Transverse colon (tissue), 4 donors: ENCODE measurements at regions not wholly inside any gene's neighbourhood (a gene's known extent, or its start where the extent isn't known, plus 50 kb on each side); places are given as distances from the start of the nearest gene placed in this dataset.

ENCODE experiments used
- CTCF ChIP-seq, 5 experiments: fragments of 200-600 bp in 3 of 5; fragments of 450-650 bp in 2 of 5; sonication (generic) in 3 of 5; IDR thresholded peaks; 1 replicate in 2 of 5; 2 replicates in 3 of 5; pipeline ENCODE4 v1.5.1; 2016 to 2017; ENCODE audit warnings: antibody characterized with exemption in 5 of 5, inconsistent platforms in 3 of 5, mild to moderate bottlenecking in 2 of 5, moderate library complexity in 1 of 5
- EP300 ChIP-seq: sonication (generic); formaldehyde crosslinking; IDR thresholded peaks from one replicate; pipeline ENCODE4 v1.6.1; 2017; ENCODE audit warnings: antibody characterized with exemption, low read depth
- POLR2A ChIP-seq: fragments of 450-650 bp; IDR thresholded peaks from one replicate; pipeline ENCODE4 v1.6.1; 2016; ENCODE audit warnings: antibody characterized with exemption, mild to moderate bottlenecking, moderate library complexity
- POLR2AphosphoS5 ChIP-seq, 3 donors: sonication (generic); formaldehyde crosslinking; IDR thresholded peaks; one replicate each; pipeline ENCODE4 v1.6.1; 2016; ENCODE audit warnings: antibody characterized with exemption in 3 of 3

GRCh38 chr10:49448924-49449323, 53.0 kb upstream of the DRGX start:
- no peak for TF ChIP-seq CTCF (IDR thresholded peaks at IDR 0.05)
- TF ChIP-seq POLR2A, result no peak
- no peak for TF ChIP-seq POLR2AphosphoS5 (IDR thresholded peaks at IDR 0.05)
- TF ChIP-seq EP300, result no peak
